Hematopoietic multipotent progenitor cell (in vitro differentiated cells): ENCODE measurements at regions not wholly inside any gene's neighbourhood (a gene's known extent, or its start where the extent isn't known, plus 50 kb on each side); places are given as distances from the start of the nearest gene placed in this dataset.

Experiments
- DNase-seq, 3 donors: peaks; one replicate each; pipeline ENCODE4 v3.0.0-alpha.2; 2011 to 2015; ENCODE audit warnings: low read depth in 2 of 3, low spot score in 2 of 3

DNA sequence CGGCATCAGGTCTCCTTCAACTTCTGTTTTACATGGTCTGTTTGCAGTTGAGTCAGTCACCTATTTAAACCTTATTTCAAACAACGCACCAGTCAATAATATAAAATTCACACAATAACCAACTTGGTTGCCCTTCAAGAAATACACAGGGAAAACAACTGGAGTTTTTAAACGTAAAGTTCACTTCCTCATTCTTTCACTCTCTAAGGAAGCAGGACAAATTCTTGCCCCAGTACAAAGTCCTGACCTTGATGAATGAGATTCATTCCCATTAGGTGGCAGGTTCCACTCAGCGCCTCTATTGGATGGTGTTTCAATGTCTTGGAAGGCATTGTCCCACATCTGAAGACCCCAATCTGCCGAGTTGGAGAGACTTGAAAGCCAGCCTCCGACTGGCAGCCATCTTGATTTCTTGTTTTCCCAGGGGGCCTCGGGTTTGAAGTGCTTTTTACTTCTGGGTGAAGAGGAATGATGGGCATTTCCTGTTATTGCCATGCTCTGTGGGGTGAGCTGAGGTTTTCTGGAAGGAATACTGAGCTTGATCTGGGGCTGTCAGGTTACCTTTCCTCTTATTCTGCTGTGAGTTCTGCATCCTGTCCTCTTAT is 105.0 kb downstream of the ACER2 start:
- no peak for DNase-seq

DNA sequence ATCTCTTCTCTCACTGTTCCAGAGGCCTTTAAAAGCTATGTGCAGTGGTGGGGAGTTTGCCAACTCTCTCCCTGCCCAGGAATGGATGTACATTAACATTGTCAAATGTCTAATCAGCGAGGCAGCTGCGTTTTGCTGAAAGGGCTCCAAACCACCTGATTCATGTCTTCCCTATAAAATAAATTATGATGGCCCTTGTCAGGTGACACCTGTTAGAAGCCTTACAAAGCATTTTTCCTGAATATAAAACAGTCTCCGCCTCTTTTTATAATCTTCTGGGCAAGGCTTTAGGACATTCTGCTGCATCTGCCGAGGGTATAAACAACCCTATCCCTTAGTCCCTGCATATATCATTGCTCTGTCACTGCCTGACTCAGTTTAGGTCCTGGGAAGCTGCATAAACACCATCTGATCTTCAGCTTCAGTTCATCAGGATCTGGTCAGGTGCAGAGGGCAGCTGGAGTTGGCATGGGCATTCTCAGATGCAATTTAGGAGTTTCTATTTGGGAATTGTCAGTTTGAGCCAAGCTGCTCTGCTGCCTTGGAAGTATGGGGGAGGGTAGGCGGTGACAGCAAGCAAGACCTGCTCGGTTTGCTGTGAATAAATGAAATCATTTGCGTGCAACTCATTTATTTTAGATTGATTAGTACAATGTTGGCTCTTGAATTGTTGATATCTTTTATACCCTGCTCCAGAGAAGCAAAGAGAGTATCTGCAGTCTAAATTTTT is 103.5 kb downstream of the ACER2 start:
- DNase-seq = no peak

DNA sequence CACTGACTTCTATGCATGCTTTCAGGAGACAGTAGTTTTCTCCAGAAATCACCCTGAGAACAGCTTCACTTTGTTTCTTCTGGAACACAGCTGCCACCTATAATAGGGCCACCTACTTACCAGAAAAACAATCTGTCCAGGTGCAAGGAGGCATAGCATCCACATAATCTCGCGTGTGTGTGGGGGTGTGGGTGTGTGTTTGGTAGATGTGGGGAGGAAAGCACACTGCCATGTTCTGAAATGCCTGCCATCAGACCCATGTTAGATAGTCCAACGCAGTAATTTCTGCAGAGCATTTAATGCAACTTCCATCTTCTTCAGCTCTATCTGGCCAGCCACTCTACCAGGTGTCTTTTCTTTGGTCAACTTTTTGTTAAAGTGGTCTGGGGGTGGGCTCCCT is 102.9 kb downstream of the ACER2 start:
- no peak for DNase-seq

DNA sequence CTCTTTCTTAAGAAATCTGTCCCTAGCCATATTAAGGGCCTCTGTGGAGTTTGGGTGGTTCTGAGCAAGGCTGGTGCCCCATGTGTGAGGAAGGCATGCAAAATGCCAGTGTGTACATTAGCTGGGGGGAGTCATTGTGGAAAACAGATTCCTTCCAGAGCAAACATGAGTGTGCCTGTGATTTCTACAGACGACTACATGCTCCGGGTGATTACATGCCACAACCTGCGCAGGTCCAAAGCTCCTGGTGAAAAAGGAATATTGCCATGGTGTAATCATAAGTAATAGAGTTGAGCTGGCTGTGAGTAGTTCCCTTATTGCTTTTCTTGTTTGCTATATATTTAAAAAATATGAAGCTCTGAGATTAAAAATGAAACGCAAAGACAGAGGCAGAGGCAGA is 102.1 kb downstream of the ACER2 start:
- no peak for DNase-seq
